PC-3 (cell line): ENCODE measurements at regions not wholly inside any gene's neighbourhood (a gene's known extent, or its start where the extent isn't known, plus 50 kb on each side); places are given as distances from the start of the nearest gene placed in this dataset.

ENCODE experiments used
- CTCF ChIP-seq: fragments of 300-600 bp; sonication (generic); conservative IDR thresholded peaks from 2 replicates; pipeline ENCODE4 v1.5.1; 2017; ENCODE audit warnings: antibody characterized with exemption, low read depth, mild to moderate bottlenecking, low read length
- EZH2 ChIP-seq: fragments of 300-600 bp; sonication (generic); IDR thresholded peaks from one replicate; pipeline ENCODE4 v1.6.1; 2017; ENCODE audit warnings: antibody characterized with exemption, mild to moderate bottlenecking, low read length; ENCODE audit not compliant: unreplicated experiment

- no peak for TF ChIP-seq CTCF
- TF ChIP-seq EZH2: no peak
Measured at GRCh38 chr3:36142746-36143145, 237.6 kb upstream of the STAC start.
